ENCODE measurements at regions not wholly inside any gene's neighbourhood (a gene's known extent, or its start where the extent isn't known, plus 50 kb on each side); places are given as distances from the start of the nearest gene placed in this dataset.

- H3K4me3 Mint-ChIP-seq = no peak overlapping the region
- no peaks in the 10 kb centered on the region for H3K27me3 Mint-ChIP-seq (ENCODE audit: low read depth)
Measured at GRCh38 chr3:83740504-83740903, 1218.3 kb upstream of the CADM2 start.

GRCh38 chr3:83765956-83766355 lies 1192.8 kb upstream of the CADM2 start:
- H3K4me3 Mint-ChIP-seq = no peak overlapping the region
- H3K36me3 Mint-ChIP-seq (ENCODE audit: low read depth) = no peaks in the 10 kb centered on the region

More at GRCh38 chr3:83740504-83740903, 1218.3 kb upstream of the CADM2 start:
- H3K27ac Mint-ChIP-seq = no peak overlapping the region
- H3K9me3 Mint-ChIP-seq = peaks cover 3% of the 10 kb centered on the region
- H3K4me1 Mint-ChIP-seq (ENCODE audit: low read depth) = no peaks in the 10 kb centered on the region
- no peaks in the 10 kb centered on the region for H3K36me3 Mint-ChIP-seq (ENCODE audit: low read depth)

GRCh38 chr3:83769791-83770663 lies 1188.8 kb upstream of the CADM2 start:
- Mint-ChIP-seq H3K36me3 (ENCODE audit: low read depth) (no peaks in the 10 kb centered on the region), H3K4me3 (no peak overlapping the region), H3K27me3 (ENCODE audit: low read depth) (no peaks in the 10 kb centered on the region), H3K27ac (no peak overlapping the region), H3K9me3 (peaks cover 4% of the 10 kb centered on the region), H3K4me1 (ENCODE audit: low read depth) (no peaks in the 10 kb centered on the region)

More at GRCh38 chr3:83765956-83766355, 1192.8 kb upstream of the CADM2 start:
- Mint-ChIP-seq H3K27me3 (ENCODE audit: low read depth) (no peaks in the 10 kb centered on the region), H3K4me1 (ENCODE audit: low read depth) (no peaks in the 10 kb centered on the region), H3K9me3 (peaks cover 11% of the 10 kb centered on the region), H3K27ac (no peak overlapping the region)

- Mint-ChIP-seq H3K27me3 (ENCODE audit: low read depth) (no peaks in the 10 kb centered on the region), H3K4me1 (ENCODE audit: low read depth) (no peaks in the 10 kb centered on the region), H3K27ac (no peak overlapping the region), H3K9me3 (peaks cover 4% of the 10 kb centered on the region), H3K4me3 (no peak overlapping the region), H3K36me3 (ENCODE audit: low read depth) (no peaks in the 10 kb centered on the region)
Measured at GRCh38 chr3:83770664-83771402, 1188.0 kb upstream of the CADM2 start.

- H3K9me3 Mint-ChIP-seq = peaks cover 4% of the 10 kb centered on the region
- H3K27ac Mint-ChIP-seq = no peak overlapping the region
- no peaks in the 10 kb centered on the region for H3K36me3 Mint-ChIP-seq (ENCODE audit: low read depth)
- no peak overlapping the region for H3K4me3 Mint-ChIP-seq
- H3K27me3 Mint-ChIP-seq (ENCODE audit: low read depth) = no peaks in the 10 kb centered on the region
- no peaks in the 10 kb centered on the region for H3K4me1 Mint-ChIP-seq (ENCODE audit: low read depth)
Measured at GRCh38 chr3:83802801-83803200, 1156.0 kb upstream of the CADM2 start.

- no peaks in the 10 kb centered on the region for H3K27me3 Mint-ChIP-seq (ENCODE audit: low read depth)
- peaks cover 10% of the 10 kb centered on the region for H3K9me3 Mint-ChIP-seq
- H3K4me1 Mint-ChIP-seq (ENCODE audit: low read depth) = no peaks in the 10 kb centered on the region
- no peak overlapping the region for H3K27ac Mint-ChIP-seq
- no peaks in the 10 kb centered on the region for H3K36me3 Mint-ChIP-seq (ENCODE audit: low read depth)
- no peak overlapping the region for H3K4me3 Mint-ChIP-seq
Measured at GRCh38 chr3:83807511-83807910, 1151.3 kb upstream of the CADM2 start.

GRCh38 chr3:83813176-83813575 lies 1145.6 kb upstream of the CADM2 start:
- H3K36me3 Mint-ChIP-seq (ENCODE audit: low read depth) = no peaks in the 10 kb centered on the region
- no peaks in the 10 kb centered on the region for H3K27me3 Mint-ChIP-seq (ENCODE audit: low read depth)
- no peak overlapping the region for H3K27ac Mint-ChIP-seq
- no peaks in the 10 kb centered on the region for H3K4me1 Mint-ChIP-seq (ENCODE audit: low read depth)
- no peak overlapping the region for H3K4me3 Mint-ChIP-seq
- peaks cover 16% of the 10 kb centered on the region for H3K9me3 Mint-ChIP-seq

GRCh38 chr3:83816653-83817052 lies 1142.1 kb upstream of the CADM2 start:
- no peaks in the 10 kb centered on the region for H3K36me3 Mint-ChIP-seq (ENCODE audit: low read depth)
- H3K4me1 Mint-ChIP-seq (ENCODE audit: low read depth) = no peaks in the 10 kb centered on the region
- H3K27me3 Mint-ChIP-seq (ENCODE audit: low read depth) = no peaks in the 10 kb centered on the region
- H3K27ac Mint-ChIP-seq = no peak overlapping the region
- peaks cover 12% of the 10 kb centered on the region for H3K9me3 Mint-ChIP-seq
- no peak overlapping the region for H3K4me3 Mint-ChIP-seq

- H3K9me3 Mint-ChIP-seq = peaks cover 9% of the 10 kb centered on the region
- no peak overlapping the region for H3K27ac Mint-ChIP-seq
- H3K36me3 Mint-ChIP-seq (ENCODE audit: low read depth) = no peaks in the 10 kb centered on the region
- no peaks in the 10 kb centered on the region for H3K4me1 Mint-ChIP-seq (ENCODE audit: low read depth)
- H3K4me3 Mint-ChIP-seq = no peak overlapping the region
- no peaks in the 10 kb centered on the region for H3K27me3 Mint-ChIP-seq (ENCODE audit: low read depth)
Measured at GRCh38 chr3:83821506-83821905, 1137.3 kb upstream of the CADM2 start.

GRCh38 chr3:83823095-83823494 lies 1135.7 kb upstream of the CADM2 start:
- Mint-ChIP-seq H3K27me3 (ENCODE audit: low read depth) (no peaks in the 10 kb centered on the region), H3K9me3 (peaks cover 9% of the 10 kb centered on the region), H3K4me3 (no peak overlapping the region), H3K36me3 (ENCODE audit: low read depth) (no peaks in the 10 kb centered on the region), H3K4me1 (ENCODE audit: low read depth) (no peaks in the 10 kb centered on the region), H3K27ac (no peak overlapping the region)

GRCh38 chr3:83835040-83835439 lies 1123.7 kb upstream of the CADM2 start:
- Mint-ChIP-seq H3K4me3 (no peak overlapping the region), H3K36me3 (ENCODE audit: low read depth) (no peaks in the 10 kb centered on the region), H3K9me3 (peaks cover 3% of the 10 kb centered on the region), H3K27ac (no peak overlapping the region), H3K27me3 (ENCODE audit: low read depth) (no peaks in the 10 kb centered on the region), H3K4me1 (ENCODE audit: low read depth) (no peaks in the 10 kb centered on the region)

GRCh38 chr3:83842511-83842910 lies 1116.3 kb upstream of the CADM2 start:
- Mint-ChIP-seq H3K4me3 (no peak overlapping the region), H3K4me1 (ENCODE audit: low read depth) (no peaks in the 10 kb centered on the region), H3K9me3 (peaks cover 6% of the 10 kb centered on the region), H3K36me3 (ENCODE audit: low read depth) (no peaks in the 10 kb centered on the region), H3K27me3 (ENCODE audit: low read depth) (no peaks in the 10 kb centered on the region), H3K27ac (no peak overlapping the region)

- Mint-ChIP-seq H3K36me3 (ENCODE audit: low read depth) (no peaks in the 10 kb centered on the region), H3K27me3 (ENCODE audit: low read depth) (no peaks in the 10 kb centered on the region), H3K27ac (no peak overlapping the region), H3K4me3 (no peak overlapping the region), H3K9me3 (peaks cover 6% of the 10 kb centered on the region), H3K4me1 (ENCODE audit: low read depth) (no peaks in the 10 kb centered on the region)
Measured at GRCh38 chr3:83843716-83844115, 1115.1 kb upstream of the CADM2 start.

GRCh38 chr3:83849106-83849730 lies 1109.6 kb upstream of the CADM2 start:
- no peaks in the 10 kb centered on the region for H3K4me1 Mint-ChIP-seq (ENCODE audit: low read depth)

More at GRCh38 chr3:83849106-83849730, 1109.6 kb upstream of the CADM2 start:
- H3K9me3 Mint-ChIP-seq = no peaks in the 10 kb centered on the region
- H3K4me3 Mint-ChIP-seq = no peak overlapping the region
- H3K27me3 Mint-ChIP-seq (ENCODE audit: low read depth) = no peaks in the 10 kb centered on the region
- H3K36me3 Mint-ChIP-seq (ENCODE audit: low read depth) = no peaks in the 10 kb centered on the region
- H3K27ac Mint-ChIP-seq = no peak overlapping the region

Measured in T-helper 1 cell treated with Interleukin-12 subunit alpha and Interleukin-12 subunit beta and Interleukin-4 antibody, amounts not matched to agents 30 μg/mL and 1 μg/mL, for 36 hours (primary cell).